ENCODE measurements at regions not wholly inside any gene's neighbourhood (a gene's known extent, or its start where the extent isn't known, plus 50 kb on each side); places are given as distances from the start of the nearest gene placed in this dataset.

DNA sequence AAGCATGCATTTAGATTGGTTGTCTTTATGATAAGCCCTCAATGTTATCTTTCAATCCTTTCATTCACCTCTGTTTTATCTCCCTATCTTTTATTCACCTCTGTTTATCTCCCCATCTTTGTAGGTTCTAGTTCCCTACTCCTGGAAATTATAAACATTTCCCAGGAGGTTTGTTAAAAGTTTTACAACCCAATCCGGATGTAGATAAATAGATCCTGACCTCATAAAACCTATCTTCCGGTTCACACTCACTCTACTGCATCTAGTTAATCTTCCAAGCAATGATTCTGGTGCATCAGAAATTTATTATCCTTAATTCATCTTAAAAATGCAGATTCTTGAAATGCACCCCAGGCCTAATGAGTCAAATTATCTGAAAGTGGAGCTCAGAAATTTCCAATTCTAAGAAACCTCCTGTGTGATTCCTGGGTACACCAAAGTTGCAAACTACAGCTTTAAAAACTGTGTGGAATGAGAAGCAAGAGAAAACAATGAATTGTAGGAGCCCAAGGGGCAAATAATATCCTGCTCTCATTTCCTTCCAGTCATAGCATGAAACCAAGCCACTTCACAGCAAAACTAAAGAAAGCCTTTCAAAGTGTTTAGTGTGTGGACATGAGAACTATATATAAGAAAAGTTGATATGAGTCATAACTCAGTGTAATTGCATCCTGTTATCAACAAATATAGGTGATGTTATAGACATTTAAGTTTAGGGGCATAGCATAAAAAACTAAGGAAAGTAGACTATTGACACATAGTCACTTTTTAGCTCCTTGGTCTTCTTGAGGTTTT lies 51.1 kb upstream of the UGT8 start:
- TF ChIP-seq, protein P1, sequence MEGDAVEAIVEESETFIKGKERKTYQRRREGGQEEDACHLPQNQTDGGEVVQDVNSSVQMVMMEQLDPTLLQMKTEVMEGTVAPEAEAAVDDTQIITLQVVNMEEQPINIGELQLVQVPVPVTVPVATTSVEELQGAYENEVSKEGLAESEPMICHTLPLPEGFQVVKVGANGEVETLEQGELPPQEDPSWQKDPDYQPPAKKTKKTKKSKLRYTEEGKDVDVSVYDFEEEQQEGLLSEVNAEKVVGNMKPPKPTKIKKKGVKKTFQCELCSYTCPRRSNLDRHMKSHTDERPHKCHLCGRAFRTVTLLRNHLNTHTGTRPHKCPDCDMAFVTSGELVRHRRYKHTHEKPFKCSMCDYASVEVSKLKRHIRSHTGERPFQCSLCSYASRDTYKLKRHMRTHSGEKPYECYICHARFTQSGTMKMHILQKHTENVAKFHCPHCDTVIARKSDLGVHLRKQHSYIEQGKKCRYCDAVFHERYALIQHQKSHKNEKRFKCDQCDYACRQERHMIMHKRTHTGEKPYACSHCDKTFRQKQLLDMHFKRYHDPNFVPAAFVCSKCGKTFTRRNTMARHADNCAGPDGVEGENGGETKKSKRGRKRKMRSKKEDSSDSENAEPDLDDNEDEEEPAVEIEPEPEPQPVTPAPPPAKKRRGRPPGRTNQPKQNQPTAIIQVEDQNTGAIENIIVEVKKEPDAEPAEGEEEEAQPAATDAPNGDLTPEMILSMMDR (conservative IDR thresholded peaks at IDR 0.05; ENCODE audit: low read depth, low read length): no peak
- no peak for TF ChIP-seq EZH2 (IDR thresholded peaks at IDR 0.05; ENCODE audit: borderline replicate concordance, low read depth, low read length, poor library complexity, severe bottlenecking)
